ENCODE measurements at regions not wholly inside any gene's neighbourhood (a gene's known extent, or its start where the extent isn't known, plus 50 kb on each side); places are given as distances from the start of the nearest gene placed in this dataset.
A peak's percentile ranks its signal among the peaks of the same experiment; 100 is the strongest.

DNA sequence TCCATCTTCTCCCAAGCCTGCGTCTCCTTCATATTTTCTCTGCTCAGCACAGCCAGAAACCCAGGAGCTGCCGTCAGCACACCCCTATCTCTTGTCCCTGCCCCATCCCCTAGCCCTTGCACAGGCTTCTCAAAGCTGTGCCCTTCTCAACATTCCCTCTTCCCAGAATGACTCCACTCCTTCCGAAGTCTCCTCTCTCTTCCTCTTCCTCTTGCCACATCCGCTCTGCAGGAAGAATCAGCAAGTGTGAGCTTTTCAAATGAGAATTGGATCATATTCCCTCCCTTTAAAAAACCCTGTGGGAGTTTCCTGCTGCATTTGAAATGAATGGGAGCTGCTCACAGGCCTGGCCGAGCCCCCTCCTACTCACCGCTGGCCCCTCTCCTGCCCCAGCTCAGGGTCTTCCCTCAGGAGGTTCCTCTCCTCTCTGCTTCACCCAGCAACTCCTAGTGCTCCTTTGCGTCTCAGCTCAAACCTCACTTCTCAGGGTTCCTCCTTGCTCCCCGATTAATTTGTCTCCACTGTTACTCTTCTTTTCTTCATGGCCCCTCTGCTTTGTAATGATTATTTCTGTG lies 528.5 kb upstream of the CCDC196 start:
- CTCF ChIA-PET: interaction anchor here (0.8 to 5.4 kb wide), 6 partner anchors 8 to 800 kb away, joined by 3 to 92 read pairs (median 16); partner anchors contain the start of gene FUT8
- Histone ChIP-seq H4K20me1 (ENCODE audit: insufficient read depth) (no peaks in the 10 kb centered on the region), H3F3A (replicated peaks; ENCODE audit: insufficient read depth) (no peaks in the 10 kb centered on the region), H3K27me3 (ENCODE audit: insufficient read depth) (no peaks in the 10 kb centered on the region), H3K27ac (ENCODE audit: low read depth in 2 of 2, low read length in 1 of 2) (no peak overlapping the region), H3K4me2 (no peak overlapping the region), H3K79me2 (ENCODE audit: insufficient read depth) (no peaks in the 10 kb centered on the region), H3K4me3 (ENCODE audit: low read depth in 2 of 2, low read length in 1 of 2) (no peak overlapping the region), H3K9ac (no peak overlapping the region), H3K4me1 (ENCODE audit: control insufficient read depth in 1 of 2, insufficient read depth in 2 of 2, low read depth in 1 of 2, low read length in 1 of 2) (no peaks in the 10 kb centered on the region), H3K9me3 (no peaks in the 10 kb centered on the region), H3K9me2 (no peaks in the 10 kb centered on the region), H3K36me3 (replicated peaks in 1 of 2; ENCODE audit: control insufficient read depth in 1 of 2, insufficient read depth in 2 of 2, low read length in 1 of 2) (no peaks in the 10 kb centered on the region), H2AFZ (ENCODE audit: low read depth) (no peak overlapping the region)
- POLR2A ChIA-PET: no interaction called here
- no peak for DNase-seq
- TF ChIP-seq ELF1 (IDR thresholded peaks at IDR 0.05) (no peak), TCF12 (IDR thresholded peaks at IDR 0.05) (no peak), TAF1 (IDR thresholded peaks at IDR 0.05; ENCODE audit: borderline replicate concordance, low read depth, low read length) (no peak), FOSL2 (IDR thresholded peaks at IDR 0.05; ENCODE audit: borderline replicate concordance, low read depth) (no peak)
- TF ChIP-seq, protein P1, sequence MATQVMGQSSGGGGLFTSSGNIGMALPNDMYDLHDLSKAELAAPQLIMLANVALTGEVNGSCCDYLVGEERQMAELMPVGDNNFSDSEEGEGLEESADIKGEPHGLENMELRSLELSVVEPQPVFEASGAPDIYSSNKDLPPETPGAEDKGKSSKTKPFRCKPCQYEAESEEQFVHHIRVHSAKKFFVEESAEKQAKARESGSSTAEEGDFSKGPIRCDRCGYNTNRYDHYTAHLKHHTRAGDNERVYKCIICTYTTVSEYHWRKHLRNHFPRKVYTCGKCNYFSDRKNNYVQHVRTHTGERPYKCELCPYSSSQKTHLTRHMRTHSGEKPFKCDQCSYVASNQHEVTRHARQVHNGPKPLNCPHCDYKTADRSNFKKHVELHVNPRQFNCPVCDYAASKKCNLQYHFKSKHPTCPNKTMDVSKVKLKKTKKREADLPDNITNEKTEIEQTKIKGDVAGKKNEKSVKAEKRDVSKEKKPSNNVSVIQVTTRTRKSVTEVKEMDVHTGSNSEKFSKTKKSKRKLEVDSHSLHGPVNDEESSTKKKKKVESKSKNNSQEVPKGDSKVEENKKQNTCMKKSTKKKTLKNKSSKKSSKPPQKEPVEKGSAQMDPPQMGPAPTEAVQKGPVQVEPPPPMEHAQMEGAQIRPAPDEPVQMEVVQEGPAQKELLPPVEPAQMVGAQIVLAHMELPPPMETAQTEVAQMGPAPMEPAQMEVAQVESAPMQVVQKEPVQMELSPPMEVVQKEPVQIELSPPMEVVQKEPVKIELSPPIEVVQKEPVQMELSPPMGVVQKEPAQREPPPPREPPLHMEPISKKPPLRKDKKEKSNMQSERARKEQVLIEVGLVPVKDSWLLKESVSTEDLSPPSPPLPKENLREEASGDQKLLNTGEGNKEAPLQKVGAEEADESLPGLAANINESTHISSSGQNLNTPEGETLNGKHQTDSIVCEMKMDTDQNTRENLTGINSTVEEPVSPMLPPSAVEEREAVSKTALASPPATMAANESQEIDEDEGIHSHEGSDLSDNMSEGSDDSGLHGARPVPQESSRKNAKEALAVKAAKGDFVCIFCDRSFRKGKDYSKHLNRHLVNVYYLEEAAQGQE (IDR thresholded peaks at IDR 0.05; ENCODE audit: low read depth, low read length): no peak
- WGBS (ENCODE audit: low lambda C conversion rate): 61% methylated on average over 8 of the region's 8 CpGs

DNA sequence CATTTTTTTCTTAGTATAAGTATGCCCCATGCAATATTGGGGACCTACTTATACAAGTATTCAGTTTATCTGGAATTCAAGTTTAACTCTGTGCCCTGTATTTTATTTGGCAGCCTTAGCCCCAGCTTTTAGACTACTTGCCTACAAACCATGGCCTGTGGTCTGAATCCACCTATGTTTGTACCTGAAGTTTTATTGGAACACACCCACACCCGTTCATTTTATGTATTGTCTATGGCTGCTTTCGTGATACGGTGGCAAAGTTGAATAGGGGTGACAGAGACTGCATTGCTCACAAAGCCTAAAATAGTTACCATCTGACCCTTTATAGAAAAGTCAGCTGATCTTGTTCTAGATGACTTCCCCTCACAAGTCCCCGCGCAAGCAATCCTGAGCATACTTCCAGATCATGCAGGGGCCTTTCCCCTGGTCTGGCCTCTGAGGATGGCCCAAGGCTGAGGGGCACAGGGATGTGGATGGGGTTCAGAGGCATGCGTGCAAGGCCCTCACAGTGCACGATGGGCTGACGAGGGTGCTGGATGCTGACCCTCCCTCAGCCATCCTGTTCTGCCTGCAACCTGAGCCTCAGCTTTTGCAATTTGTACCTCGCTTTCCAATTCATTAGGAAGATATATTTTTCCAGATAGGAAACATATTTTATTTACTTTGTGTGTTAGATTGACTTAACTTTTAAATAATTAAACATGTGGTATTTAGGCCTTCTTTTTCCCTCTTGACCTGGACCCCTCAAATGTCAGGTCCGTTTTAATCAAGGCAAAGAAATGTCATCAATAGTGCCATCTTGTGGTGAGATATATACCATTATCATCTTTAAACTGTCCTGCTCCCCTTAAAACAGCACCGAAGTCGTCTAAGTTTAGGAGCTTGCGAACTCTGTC lies 527.3 kb upstream of the CCDC196 start:
- WGBS (ENCODE audit: low lambda C conversion rate): 47% methylated on average over 13 of the region's 13 CpGs
- peak; percentile 49 for DNase-seq
- Histone ChIP-seq H4K20me1 (ENCODE audit: insufficient read depth) (no peaks in the 10 kb centered on the region), H2AFZ (ENCODE audit: low read depth) (no peak overlapping the region), H3K9me2 (no peaks in the 10 kb centered on the region), H3K4me3 (ENCODE audit: low read depth in 2 of 2, low read length in 1 of 2) (no peak overlapping the region), H3K9me3 (no peaks in the 10 kb centered on the region), H3K79me2 (ENCODE audit: insufficient read depth) (no peaks in the 10 kb centered on the region), H3K27me3 (ENCODE audit: insufficient read depth) (no peaks in the 10 kb centered on the region), H3K36me3 (replicated peaks in 1 of 2; ENCODE audit: control insufficient read depth in 1 of 2, insufficient read depth in 2 of 2, low read length in 1 of 2) (no peaks in the 10 kb centered on the region), H3K9ac (no peak overlapping the region), H3K4me2 (no peak overlapping the region), H3K27ac (ENCODE audit: low read depth in 2 of 2, low read length in 1 of 2) (no peak overlapping the region), H3K4me1 (ENCODE audit: control insufficient read depth in 1 of 2, insufficient read depth in 2 of 2, low read depth in 1 of 2, low read length in 1 of 2) (no peaks in the 10 kb centered on the region), H3F3A (replicated peaks; ENCODE audit: insufficient read depth) (no peaks in the 10 kb centered on the region)
- POLR2A ChIA-PET: no interaction called here
- CTCF ChIA-PET: interaction anchor here (0.6 to 5.4 kb wide), 36 partner anchors 10 to 864 kb away, joined by 3 to 92 read pairs (median 6); partner anchors contain the start of gene FUT8
- TF ChIP-seq GABPA (IDR thresholded peaks at IDR 0.05; ENCODE audit: low read depth): no peak
- TF ChIP-seq RAD21 (IDR thresholded peaks at IDR 0.05; ENCODE audit: low read length): peak; percentile 65
- TF ChIP-seq SMC3 (IDR thresholded peaks at IDR 0.05; ENCODE audit: low read depth, low read length): peak; percentile 52; the same call in 1 of the 2 replicates
- no peak for TF ChIP-seq RCOR1 (IDR thresholded peaks at IDR 0.05; ENCODE audit: low read length)
- TF ChIP-seq FOSL2 (IDR thresholded peaks at IDR 0.05; ENCODE audit: borderline replicate concordance, low read depth): no peak
- TF ChIP-seq, protein P2, sequence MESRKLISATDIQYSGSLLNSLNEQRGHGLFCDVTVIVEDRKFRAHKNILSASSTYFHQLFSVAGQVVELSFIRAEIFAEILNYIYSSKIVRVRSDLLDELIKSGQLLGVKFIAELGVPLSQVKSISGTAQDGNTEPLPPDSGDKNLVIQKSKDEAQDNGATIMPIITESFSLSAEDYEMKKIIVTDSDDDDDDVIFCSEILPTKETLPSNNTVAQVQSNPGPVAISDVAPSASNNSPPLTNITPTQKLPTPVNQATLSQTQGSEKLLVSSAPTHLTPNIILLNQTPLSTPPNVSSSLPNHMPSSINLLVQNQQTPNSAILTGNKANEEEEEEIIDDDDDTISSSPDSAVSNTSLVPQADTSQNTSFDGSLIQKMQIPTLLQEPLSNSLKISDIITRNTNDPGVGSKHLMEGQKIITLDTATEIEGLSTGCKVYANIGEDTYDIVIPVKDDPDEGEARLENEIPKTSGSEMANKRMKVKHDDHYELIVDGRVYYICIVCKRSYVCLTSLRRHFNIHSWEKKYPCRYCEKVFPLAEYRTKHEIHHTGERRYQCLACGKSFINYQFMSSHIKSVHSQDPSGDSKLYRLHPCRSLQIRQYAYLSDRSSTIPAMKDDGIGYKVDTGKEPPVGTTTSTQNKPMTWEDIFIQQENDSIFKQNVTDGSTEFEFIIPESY (IDR thresholded peaks at IDR 0.05; ENCODE audit: borderline replicate concordance, low read depth): no peak
- peak; percentile 69 for TF ChIP-seq CTCF (IDR thresholded peaks at IDR 0.05)

Measured in SK-N-SH (cell line).